HG03064 (cell line): ENCODE measurements at regions not wholly inside any gene's neighbourhood (a gene's known extent, or its start where the extent isn't known, plus 50 kb on each side); places are given as distances from the start of the nearest gene placed in this dataset.
"Not testable (repeated sequence)": the region's sequence is repeated elsewhere in the genome, so short reads cannot be mapped to it uniquely, and the experiment has no call there.

Source experiments
- ATAC-seq: cut with Tn5 transposase; IDR thresholded peaks from one replicate; pipeline ENCODE4 v1.9.1; 2021; ENCODE audit warnings: low read depth; ENCODE audit not compliant: unreplicated experiment

DNA sequence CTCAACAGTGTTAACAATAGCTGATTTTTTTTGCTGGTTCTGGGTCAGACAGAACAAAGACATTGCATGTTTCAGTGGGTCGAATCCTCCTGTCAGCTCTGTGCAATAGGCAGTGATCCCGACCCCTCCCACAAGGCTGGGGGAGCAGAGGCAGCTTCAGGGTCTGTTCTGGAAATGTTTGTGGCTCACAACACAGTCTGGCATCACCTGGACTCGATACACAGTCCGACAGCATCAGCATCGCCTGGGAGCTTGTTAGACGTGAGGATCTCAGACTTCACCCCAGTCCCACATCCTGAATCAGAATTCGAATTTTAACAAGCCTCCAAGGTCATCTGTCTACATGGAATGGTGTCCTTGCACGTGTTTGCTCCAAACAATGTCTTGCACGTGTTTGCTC is 384.7 kb downstream of the IRX2 start:
- no peak for ATAC-seq

DNA sequence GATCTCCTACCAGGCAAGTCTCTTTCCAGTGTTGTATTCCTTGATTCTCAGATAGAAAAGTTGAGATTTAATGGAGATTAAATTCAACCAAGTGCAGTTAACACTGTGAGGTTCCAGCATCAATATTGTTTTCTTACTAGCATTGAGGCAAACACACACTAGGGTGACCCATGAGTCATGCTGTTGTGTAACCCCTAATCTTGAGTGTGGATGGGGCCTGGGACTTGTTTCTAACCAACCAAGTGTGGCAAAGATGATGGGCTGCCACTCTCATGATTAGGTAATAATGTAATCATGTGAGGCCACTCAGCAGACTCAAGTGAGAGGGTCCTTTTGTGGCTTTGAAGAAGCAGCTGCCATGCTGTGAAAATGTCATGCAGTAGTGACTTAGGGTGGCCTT is 394.2 kb downstream of the IRX2 start:
- ATAC-seq = no peak

DNA sequence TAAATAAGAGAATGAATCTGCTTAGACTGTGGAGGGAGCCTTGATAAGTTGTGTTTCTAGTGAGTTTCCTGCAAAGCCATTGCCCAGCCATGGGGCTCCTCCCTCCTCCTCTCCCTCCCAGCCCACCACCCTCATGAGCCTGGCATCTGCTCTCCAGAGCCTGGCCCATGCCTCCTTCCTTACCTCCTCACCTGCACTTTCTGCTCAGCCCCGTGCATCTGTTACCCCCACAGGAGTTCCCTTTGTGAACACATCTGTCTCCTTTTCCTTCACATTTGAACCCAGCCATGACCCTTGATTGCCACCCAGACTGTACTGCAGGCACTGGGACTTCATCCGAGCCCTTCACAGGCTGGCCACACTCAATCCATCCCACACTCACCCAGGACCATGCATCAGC is 395.6 kb downstream of the IRX2 start:
- ATAC-seq = no peak

DNA sequence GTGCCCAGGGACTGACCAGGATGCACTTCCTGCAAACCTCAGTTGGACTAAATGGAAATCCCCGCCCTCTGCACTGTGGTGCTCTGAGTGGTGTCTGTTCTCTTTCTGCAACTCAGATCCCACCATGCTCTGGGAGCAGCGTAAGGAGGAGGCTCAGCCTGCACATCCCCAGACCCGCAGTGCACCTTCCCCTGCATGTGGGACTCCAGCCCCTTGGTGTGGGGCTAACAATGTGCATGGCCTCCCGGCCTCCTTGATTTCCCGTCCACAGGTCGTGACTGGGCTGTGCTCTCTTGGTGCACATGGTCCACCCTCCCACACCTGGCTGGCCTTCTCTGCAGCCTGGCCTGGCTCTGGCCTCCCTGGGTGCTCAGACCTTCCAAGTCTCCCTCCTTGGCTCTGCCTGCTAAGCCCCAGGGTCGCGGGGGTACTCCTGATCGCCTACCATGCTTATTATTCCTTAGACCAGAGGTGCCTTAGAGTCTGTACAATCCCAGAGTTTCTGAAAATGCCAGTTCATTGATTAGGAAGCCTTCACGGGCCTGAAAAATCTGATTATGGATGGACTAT is 397.5 kb downstream of the IRX2 start:
- no peak for ATAC-seq

DNA sequence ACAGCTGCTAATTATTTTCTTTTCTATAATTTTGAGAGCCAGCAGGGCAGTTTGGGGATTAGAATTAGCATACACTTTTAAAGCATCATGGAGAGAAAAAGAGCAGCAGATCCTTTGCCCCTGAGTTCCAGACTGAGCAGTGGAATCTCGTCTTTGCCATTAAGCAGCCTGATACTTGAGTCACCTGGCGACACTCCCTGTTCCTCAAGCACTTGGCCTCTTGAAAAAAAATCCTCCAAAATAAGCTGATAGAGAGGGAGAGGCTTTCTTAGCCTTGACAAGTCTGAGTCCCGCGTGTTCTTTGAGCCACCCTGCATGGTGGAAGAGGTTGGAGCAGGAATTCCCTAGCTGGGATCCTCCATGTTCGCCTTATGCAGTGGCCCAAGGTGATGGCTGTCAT is 398.3 kb downstream of the IRX2 start:
- no peak for ATAC-seq

DNA sequence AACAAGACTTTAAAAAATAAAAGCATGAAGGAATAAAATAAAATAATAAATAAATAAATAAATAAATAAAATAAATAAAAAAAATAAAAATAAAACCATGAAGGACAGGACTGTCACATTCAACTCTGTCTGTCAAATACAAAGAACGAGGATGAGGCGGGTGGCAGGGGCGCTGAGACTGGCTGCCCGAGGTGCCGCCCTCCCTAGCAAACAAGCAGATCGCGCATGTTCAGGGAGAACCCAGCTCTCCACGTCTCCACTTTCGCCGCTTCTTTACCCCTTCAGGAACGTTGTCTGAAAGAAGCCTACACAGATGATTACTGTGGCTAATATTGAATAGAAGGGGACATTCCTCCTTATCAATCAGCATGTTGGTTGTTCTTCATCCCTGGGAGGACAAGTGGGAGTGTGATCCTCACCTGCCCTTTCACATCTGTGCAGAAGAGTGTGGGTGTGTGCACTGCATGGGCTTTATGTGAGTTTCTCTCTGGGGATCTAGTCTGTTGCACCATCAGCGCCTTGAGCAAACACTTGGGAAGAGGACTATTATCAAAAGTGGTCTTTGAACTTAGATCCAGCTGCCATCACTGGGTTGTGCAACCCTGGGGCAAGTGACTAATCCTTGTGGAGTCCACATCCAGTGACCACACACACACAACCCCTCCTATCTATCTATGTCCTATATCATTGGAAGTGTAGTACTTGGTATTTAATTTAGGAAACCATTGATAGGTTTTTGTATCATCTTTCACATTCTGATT is 399.2 kb downstream of the IRX2 start:
- no peak for ATAC-seq

DNA sequence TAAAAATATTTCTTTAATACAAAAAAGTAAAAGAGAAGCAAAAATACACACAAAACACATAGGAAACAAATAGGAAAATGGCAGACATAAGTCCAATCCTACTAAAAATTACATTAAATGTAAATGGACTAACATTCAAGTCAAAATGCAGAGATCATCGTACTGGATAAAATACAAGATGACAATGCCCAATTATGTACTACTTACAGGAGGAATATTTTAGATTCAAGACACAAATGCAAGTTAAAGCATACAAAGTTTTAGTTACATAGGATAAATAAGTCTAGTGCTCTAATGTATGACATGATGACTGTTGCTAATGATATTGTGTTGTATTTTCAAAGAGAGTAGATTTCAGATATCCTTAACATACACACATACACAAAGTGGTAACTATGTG is 401.7 kb downstream of the IRX2 start:
- ATAC-seq = not testable (repeated sequence)

DNA sequence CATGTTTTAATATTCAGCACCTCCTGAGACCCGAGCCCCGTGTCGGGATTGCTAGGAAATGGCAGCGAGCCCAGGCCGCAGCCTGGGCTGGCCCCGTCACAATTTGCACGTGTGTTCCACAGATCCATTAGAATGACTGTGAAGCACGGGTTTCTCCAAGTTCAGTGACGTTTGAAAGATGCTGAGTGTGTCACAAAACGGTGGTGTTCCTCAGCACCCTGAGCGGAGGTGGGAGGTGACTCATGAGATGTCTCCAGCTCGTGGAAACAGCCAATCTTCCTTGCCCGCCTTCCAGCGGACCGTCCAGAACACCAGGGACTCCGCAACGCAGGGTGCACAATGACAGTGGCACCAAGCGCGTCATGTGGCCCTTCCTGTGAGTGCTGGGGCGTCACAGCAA is 412.8 kb downstream of the IRX2 start:
- ATAC-seq = no peak

DNA sequence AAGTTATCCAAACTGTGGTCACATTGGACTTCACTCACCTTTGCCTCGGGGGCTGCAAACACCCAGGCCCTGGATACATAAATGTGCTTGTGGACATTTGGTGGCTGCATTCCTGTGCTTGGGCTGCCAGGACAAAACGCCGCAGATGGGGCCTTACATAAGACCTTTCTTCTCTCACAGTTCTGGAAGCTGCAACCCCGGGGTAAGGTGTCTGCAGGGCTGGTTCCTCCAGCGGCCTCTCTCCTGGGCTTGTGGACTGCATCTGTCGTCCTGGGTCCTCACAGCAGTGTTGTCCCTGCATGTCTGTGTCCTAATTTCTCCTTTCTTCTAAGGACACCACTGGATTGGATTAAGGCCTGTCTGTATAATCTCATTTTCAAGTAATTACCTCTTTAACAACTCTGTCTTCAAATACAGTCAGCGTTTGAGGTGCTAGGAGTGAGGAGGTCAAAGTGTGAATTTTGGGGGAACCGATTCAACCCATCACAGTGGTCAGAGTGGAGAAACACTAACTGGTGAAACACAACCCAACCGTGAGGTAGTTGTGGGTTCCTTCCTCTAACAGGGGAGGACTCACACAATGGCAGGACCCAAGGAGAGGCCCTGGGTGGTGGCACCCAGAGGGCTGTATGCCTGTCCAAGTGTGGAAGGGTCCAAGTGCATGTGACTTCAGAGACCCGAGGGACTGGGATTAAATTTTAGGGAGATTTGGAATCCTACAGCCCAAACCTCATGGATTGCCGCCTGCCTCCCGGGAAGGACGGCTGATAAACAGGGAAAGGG is 415.6 kb downstream of the IRX2 start:
- no peak for ATAC-seq

DNA sequence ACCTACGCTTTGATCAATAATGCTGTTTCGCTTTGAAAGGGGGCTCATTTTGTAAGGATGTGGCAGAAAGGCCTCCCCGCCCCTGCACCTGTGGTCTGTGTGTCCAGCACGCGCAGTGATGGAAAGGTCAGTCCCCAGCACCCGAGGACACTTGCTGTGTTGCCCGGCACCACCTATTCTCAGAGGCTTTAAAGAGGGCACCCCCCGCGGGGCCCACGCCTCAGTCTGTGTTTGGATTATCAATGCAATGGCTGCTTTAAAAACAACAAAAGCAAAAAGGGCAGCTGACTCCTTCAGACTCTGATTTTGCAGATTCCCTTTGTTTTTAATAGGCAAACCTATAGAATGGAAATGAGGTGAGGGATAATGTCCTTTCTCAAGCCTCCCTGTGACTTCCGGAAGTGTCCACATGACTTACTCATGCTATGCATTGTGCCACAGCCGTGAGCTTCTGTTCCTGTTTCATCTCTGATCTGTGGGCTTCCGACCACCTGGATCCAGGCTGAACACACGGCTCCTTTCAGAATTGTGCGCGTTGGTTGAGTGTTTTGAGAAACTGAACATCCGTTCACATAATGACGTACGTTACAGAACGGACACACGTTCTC is 416.2 kb downstream of the IRX2 start:
- no peak for ATAC-seq

DNA sequence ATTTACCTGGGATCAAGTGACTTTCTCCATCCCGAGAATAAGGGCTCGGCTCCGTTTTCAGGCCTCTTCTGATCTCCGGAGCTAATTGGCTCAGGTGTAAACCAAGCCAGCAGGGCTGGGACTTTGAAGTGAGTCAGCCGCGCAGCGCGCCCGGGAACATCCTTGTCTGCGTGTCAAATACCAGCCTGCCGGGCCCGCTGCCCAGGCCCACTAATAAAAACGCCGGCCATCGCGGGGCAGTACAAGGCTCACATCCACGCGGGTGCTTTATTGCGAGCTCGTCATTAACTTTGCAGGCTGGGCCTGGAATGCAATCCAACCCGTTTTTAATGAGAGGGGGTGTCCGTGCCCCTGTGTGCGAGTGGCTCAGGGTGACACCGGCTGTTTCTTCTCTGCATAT is 416.8 kb downstream of the IRX2 start:
- ATAC-seq = no peak

DNA sequence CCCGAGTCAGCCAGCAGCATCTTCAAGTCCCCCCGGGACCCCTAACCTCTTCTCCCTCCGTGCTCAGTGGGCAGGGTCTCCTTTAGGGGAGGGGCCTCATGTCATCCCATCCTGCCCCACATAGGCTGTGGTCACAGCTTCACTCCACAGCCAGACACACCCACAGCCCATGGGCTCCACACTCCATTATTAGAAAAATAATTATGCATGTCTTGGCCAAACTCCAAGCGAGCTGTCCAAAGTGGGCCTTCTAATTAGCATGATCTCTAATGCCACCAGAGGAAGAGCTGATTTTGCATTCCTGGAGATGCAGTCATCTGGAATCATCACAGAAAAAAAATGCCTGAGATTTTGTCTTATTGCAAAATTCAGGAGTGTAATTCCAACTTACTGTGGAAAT is 418.2 kb downstream of the IRX2 start:
- ATAC-seq = no peak

DNA sequence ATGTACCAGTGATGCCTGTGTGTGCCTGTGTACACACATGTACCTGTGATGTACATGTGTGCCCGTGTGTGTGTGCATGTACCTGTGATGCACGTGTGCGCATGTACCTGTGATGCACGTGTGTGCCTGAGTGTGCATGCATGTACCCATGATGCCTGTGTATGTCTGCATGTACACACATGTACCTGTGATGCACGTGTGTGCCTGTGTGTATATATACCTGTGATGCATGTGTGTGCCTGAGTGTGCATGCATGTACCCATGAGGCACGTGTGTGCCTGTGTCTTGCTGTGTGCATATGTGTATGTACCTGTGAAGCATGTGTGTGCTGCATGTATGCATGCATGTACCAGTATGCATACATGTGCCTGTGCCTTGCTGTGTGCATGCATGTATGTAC is 419.0 kb downstream of the IRX2 start:
- ATAC-seq = no peak

DNA sequence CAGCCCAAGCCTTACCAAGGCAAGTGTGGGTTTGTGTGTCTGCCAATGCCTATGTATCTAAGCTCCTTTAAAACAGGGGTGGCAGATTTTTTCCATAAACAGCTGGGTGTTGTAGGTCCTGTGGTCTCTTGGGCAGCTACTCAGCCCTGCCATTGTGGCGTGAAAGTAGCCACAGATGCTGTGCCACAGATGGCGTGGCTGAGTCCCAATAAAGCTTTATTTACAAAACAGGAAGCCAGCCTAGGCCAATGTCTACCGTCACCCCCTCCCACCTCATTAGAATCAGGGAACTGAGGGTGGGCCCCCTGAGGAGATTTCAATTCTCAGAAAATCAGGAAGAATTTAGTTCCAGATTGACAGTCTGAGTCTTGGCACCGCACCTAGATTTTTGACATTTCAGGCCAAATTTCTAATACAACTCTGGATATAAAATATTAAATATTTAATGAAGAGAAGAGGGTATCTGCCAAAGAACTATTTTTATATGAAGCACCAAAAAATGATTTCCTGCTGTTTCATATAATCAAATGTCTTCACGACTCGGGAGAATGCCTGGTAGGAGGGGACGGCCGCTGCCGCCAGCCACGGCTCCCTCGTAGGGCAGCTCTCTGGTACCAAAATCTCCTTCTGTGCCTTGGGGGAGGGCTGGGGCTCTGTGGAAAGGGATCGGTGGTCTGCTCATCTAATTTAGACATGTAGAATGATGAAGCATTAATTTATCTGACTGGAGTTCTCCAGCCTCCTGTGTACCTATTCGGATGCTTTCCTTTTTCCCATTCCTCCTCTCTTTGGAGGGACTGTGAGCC is 420.9 kb downstream of the IRX2 start:
- ATAC-seq = no peak

DNA sequence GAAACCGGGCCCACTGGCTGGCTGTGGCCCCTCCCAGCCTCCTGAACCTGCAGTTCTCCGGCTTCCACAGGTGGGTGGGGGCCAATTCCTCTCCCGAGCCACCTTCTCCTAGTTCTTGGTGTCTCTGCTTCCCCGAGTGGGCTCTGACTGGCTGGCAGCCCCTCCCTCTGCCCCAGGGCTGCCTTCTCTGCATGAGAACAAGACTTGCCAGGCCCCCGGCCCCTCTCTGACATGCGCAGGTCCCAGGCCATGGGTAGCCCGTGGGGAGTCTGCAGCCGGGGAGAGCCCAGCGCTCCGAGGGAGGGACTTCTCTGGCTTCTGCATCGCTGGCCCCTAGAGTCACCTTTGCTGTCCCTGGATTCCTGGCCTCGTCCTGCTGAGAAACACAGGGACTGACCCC is 421.7 kb downstream of the IRX2 start:
- no peak for ATAC-seq

DNA sequence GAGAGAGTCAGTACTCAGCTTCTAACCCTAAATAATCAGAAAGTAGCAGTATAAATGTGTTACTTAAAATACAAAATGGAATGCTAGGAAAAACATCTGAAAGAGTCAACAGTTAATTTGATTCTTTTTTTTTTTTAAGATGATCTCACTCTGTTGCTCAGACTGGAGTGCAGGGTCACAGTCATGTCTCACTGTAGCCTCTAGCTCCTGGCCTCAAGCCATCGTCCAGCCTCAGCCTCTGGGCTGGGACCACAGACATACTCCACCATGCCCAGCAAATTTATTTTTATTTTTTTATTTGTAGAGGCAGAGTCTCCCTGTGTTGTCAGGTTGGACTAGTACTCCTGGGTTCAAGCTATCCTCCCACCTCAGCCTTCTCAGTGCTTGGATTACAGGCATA is 424.9 kb downstream of the IRX2 start:
- ATAC-seq = no peak

DNA sequence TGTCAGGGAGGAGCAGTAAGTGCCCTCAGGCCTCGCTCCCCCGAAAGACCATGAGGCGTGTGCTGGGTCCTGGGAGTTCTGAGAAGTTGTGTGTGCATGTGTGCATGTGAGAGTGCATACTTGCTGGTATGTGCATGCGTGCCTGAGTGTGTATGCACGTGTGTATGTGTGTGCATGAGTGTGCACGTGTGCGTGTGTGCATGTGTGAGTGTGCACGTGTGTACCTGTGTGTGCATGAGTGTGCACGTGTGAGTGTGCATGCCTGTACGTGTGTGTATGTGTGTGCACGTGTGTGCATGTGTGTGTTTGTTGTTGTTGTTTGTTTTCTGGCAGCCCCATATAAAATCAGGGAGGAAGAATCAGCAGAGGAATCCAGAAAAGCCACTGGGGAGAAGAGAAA is 426.7 kb downstream of the IRX2 start:
- no peak for ATAC-seq

DNA sequence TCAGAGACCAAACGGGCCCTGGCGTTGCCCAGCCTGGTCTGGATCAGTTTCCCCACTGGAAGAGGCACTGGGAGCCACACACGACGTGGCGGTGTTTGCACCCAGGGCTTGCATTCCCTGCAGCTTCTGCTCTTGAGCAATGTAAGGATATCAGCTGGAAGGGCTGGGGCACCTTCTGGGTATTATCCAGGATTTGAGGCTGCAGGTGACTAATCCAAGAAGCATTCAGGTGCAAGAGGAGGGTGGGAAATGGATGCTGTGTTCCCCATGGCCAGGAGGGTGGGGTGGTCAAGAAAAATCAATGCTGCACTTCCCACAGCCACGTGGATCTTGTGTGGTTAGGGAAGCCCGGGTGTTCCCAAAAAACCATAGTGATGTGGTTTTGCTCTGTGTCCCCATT is 430.9 kb downstream of the IRX2 start:
- ATAC-seq = no peak

DNA sequence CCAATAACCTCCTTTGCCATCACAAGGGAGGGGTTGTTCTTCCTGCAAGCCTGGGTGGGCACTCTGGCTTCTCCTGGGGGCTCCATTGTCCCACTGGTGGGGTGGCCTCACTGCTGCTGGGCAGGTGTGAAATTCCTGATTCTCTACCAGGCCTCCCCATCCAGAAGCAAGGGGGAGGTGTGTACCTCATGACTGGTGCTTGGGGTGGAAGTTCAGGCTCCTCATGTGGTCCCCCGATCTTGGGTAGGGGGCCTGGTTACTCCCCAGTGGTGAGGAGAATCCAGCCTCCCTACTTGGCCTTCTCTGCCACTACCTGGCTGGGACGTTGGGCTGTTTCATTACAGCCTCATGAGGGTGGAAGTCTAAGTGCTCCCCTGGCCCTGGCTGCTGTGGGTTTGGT is 433.9 kb downstream of the IRX2 start:
- no peak for ATAC-seq

DNA sequence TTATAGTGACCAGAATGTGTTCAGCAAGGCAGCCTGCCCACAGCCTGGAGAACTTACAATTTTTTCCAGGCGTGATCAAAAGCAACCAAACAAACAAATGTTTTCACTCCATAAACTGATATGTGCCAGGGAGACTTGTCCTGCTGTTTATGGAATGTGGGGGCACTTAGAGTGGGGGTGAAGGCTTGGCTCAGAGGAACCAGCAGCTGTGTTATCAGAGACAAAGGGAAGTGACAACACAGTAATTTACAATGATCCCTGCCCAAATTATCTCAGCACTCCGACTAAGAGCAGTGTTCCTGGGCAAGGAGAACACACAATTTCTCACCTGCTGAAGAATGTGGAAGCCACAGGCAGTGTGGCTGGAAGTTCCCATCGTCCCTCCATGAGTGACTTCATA is 429.1 kb upstream of the IRX4 start:
- no peak for ATAC-seq

DNA sequence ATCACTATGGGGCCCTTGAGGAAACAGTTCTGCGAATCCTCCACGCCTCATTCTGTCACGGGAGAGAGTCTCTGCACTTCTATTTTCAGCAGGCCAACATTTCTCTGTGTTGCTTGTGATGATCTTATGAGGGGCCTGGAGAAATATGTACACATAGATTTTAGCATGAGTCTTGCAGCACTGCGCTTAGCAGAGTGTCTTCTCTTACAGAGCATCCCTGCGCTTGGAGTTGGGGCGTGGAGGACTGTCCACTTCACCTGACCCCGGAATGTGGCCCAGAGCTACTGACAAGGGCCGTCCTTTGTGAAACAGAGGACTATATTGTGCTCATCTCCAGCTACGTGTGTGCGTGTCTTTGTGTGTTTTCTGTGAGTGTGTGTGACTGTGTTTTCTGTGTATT is 428.2 kb upstream of the IRX4 start:
- no peak for ATAC-seq
